Left colon (tissue), 2 donors: ENCODE measurements at regions not wholly inside any gene's neighbourhood (a gene's known extent, or its start where the extent isn't known, plus 50 kb on each side); places are given as distances from the start of the nearest gene placed in this dataset.

Experiments
- ATAC-seq: fragments of 200-7000 bp; cut with Tn5 transposase; one replicate; pipeline ENCODE4 v1.9.1; 2020; ENCODE audit warnings: mild to moderate bottlenecking, moderate library complexity
- DNase-seq, 2 donors: peaks; one replicate each; pipeline ENCODE4 v3.0.0-alpha.2; 2020
- intact Hi-C, 2 donors: fragments of 100-400 bp; cut with DNase I in 1 of 2; cut with micrococcal nuclease in 1 of 2; formaldehyde crosslinking; loops; one replicate each; pipeline versions ENCODE4 v1.11.2 to v1.14.0; 2022; cut with DNase I, micrococcal nuclease
- donor health status: DM: no; HTN: no; CAD: no.
- donor health status: DM: yes; HTN: yes; CAD: no.

GRCh38 chr3:63032881-63033280, 157.7 kb upstream of the CADPS start:
- intact Hi-C loops, result no loop called here
- ATAC-seq, result no peak

DNA sequence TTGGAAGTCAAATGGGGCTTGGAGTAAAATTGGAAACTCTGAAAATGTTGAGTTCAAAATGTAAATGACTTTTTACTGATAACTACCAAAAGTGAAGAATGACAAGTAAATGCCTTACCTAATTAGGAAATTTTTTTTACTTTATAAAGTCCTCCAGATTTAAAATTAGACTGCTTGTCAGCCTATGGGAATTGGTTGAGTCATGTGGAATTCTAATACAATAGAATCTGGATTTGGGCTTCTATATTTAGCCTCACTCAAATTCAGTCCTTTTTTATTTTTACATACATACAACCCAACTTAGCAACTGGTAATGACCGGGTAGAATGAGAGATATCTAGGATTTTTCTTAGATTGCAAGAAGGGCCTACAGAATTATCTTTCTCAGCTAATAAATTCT, 158.9 kb upstream of the CADPS start:
- ATAC-seq (no peak), DNase-seq (no peak)
- intact Hi-C loops, result no loop called here

More at GRCh38 chr3:63032881-63033280, 157.7 kb upstream of the CADPS start:
- no peak for DNase-seq

DNA sequence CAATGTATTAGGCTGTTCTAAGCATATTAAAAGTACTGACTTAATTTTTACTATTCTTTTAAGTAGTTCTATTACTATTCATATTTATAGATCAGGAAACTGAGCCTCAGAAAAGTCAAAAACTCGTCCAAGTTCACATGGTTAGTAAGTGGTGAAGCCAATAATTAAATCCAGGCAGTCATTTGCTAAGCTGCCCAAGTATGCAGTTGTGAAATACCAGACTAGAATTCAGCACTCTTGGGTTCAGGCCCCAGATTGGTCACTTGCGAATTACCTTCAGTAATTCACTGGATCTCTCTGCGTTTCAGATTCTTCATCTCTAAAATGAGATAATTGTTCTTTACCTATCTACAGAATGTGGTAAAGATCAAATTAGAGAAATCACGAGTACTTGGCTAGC, 161.9 kb upstream of the CADPS start:
- intact Hi-C loops, result no loop called here
- DNase-seq, result no peak
- ATAC-seq, result no peak

GRCh38 chr3:63042833-63043232, 167.6 kb upstream of the CADPS start:
- intact Hi-C loops, result no loop called here
- no peak for ATAC-seq

DNA sequence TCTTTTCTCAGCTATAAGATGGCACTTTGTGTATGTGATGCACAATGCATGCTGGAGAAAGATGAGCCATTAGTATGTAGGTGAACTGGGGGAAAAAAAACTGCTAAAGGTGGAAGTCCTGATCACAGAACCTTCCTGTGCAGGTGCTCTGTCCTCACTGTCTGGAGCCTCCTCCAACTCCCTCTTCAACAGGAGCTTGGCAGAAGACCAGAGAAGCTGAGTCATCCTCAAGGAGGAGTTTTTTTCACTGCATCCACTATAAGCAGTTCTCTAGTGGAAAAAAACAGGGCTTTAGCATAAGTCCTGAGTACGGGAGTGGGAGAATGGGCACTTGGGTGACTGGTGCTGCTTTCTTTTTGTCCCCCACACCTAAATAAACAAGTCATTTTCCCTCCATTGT, 168.4 kb upstream of the CADPS start:
- intact Hi-C loops, result no loop called here
- peak in 1 of 2 donors; percentile 20 for DNase-seq
- peak; percentile 62 for ATAC-seq

More at GRCh38 chr3:63042833-63043232, 167.6 kb upstream of the CADPS start:
- no peak for DNase-seq

DNA sequence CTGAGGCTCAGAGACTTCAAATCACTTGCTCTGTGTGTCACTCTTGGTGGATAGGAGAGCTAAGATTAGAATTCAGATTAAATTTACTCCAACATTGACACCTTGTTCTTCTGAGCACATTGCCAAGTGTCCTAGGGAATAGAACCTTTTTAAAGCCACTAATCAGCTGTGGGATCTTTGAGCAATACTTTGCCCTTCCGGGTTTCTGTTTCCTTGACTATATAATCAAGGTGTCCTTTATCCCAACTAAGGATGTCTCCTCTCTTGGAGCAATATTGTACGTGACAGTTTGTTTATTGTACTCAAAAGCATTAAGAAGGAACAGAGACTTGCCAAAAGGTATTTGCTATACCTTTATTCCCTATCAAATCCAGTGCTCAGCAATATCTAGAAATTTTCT, 170.9 kb upstream of the CADPS start:
- no peak for DNase-seq
- ATAC-seq, result peak; percentile 84
- intact Hi-C loops, result no loop called here

GRCh38 chr3:63046580-63046979, 171.4 kb upstream of the CADPS start:
- intact Hi-C loops, result no loop called here
- ATAC-seq, result peak; percentile 81
- DNase-seq, result peak in 1 of 2 donors; percentile 9

DNA sequence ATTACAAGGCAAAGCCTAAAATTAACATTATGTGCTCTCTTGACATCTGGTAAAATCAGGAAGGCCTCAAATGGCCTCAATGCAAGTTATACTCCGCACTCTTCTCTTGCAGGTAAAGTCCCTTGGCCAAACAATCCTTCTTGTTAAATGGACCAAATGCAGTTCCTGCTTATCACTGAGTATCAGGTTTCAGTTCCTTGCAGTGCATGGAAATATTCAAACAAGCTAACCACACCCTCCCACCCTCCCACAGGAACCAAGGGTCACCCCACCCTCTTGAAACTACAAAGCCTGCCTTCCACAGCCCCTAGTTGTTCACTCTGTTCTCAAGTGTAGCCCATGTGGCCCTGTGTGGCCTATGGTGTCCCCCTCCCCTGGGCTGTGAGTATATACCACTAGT, 171.9 kb upstream of the CADPS start:
- DNase-seq, result no peak
- intact Hi-C loops, result no loop called here
- peak; percentile 69 for ATAC-seq

- intact Hi-C loops, result no loop called here
- ATAC-seq (no peak), DNase-seq (no peak)
These were observed 173.4 kb upstream of the CADPS start for GRCh38 chr3:63048367-63049326.

DNA sequence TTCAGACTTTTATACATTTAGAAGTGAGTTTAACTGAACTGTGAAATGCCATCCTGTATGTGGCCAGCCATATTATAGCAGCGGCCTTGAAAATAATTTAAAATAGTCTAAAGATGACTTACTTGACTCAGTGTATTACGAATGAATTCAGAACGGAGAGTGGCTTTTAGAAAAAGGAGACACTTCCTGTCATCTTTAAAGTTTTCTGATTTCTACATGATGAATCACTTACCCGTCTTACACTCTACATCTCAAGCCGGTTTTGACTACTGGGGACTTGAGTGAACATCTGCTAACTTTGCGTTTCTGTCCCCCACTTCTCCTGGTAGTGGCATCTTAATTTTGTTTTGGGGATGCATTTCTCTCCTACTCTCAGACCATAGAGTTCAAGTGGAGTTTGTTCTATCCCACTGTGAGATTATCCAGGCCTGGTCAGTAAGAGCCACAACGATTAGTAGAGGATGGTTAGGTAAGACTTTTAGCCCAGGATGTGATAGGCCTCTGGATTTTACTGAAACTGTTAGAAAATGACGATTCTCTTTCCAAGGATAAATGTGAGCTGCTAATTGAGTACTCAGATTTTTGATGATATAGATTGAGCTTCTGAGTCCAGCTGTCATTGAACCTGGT, 175.4 kb upstream of the CADPS start:
- ATAC-seq, result no peak
- intact Hi-C loops, result no loop called here
- no peak for DNase-seq

DNA sequence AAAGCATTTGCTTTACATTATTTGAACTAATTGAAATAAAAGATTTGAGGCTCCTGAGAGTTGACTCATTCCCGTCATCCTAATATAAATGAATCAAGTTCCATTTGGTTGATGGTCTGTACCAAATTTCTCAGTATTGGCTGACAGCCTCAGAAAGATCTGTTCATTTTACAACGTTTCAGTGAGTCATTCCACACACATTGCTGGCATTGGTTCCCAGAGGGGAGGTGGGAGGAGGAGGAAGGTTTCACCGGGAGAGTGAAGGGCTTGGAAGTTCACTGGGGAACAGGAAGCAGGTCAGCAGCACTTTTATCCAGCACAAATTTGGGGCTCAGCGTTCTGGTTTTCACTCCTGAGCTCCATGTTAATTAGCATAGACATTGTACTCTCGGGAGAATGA, 176.7 kb upstream of the CADPS start:
- peak; percentile 7 to 26 for DNase-seq
- peak; percentile 72 for ATAC-seq
- intact Hi-C loops, result no loop called here

GRCh38 chr3:63056932-63057331, 181.7 kb upstream of the CADPS start:
- ATAC-seq, result no peak
- no peak for DNase-seq
- intact Hi-C loops, result no loop called here

GRCh38 chr3:63060412-63060811, 185.2 kb upstream of the CADPS start:
- DNase-seq (no peak), ATAC-seq (no peak)
- intact Hi-C loops, result no loop called here

GRCh38 chr3:63061449-63061848, 186.2 kb upstream of the CADPS start:
- ATAC-seq (no peak), DNase-seq (no peak)
- intact Hi-C loops, result no loop called here

DNA sequence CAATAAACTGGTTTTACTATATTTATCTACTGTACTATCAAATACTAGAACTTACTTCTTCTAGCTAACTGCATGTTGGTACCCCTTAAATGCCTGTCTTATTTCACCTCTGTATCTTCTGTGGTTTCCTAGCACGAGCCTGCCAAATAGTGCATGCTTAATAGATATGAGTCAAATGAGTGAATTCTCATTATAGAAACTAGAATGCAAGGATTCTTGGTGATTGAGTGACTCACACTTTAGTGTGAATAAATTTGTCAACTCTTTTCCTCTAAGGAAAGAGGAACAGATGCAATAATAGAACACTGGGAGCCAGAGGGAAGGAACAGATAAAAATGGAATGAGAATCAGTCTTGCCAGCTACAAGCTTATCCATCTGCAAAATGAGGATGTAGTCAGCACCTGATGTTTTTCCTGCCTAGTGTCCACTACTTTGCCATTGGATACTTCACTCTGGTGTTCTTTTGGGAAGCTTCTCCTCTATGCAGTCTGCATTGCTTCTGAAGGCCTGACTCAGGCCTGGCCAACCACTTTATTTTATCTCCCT, 189.1 kb upstream of the CADPS start:
- no peak for ATAC-seq
- intact Hi-C loops, result no loop called here
- no peak for DNase-seq

- peak in 1 of 2 donors; percentile 21 for DNase-seq
- no peak for ATAC-seq
These were observed 192.9 kb upstream of the CADPS start for GRCh38 chr3:63067999-63068645.

DNA sequence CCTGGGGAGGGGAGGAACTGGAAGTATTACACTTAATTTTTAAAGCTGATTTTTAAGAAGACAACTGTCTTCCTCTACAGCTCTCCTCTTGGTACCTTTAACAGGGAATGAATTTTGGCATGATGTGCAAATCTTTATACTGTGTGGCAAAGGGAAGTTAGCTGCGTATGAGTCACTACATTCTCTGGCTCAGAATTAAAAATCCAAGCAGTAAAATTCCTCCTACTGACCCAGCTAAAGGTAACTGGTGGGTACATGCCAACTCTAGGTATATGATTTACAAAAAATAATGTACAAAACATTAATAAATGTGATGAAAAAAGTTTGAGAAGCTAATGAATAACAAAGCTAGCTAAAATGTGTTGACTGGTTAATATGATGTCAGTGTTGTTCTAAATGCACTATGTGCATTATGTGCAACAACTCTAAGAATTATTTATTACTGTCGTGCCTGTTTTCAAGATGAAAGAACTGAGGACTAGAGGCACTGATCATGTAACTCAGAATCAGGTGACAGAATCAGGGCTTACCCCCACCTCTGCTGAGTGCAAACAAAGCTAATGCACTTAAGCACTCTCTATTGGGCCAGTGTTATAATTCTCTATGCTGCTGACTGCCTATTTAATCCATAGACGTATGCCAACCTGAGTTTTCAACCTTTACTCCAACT, 194.7 kb upstream of the CADPS start:
- intact Hi-C loops, result no loop called here
- no peak for DNase-seq
- no peak for ATAC-seq

More at GRCh38 chr3:63067999-63068645, 192.9 kb upstream of the CADPS start:
- intact Hi-C loops, result no loop called here

- intact Hi-C loops, result no loop called here
- DNase-seq (no peak), ATAC-seq (no peak)
These were observed 195.2 kb upstream of the CADPS start for GRCh38 chr3:63070476-63070810.

- intact Hi-C loops, result no loop called here
- DNase-seq (no peak), ATAC-seq (peak; percentile 61)
These were observed 201.1 kb upstream of the CADPS start for GRCh38 chr3:63076357-63076756.
